Lung (tissue), 11 donors: ENCODE measurements at regions not wholly inside any gene's neighbourhood (a gene's known extent, or its start where the extent isn't known, plus 50 kb on each side); places are given as distances from the start of the nearest gene placed in this dataset.
"Not testable (repeated sequence)": the region's sequence is repeated elsewhere in the genome, so short reads cannot be mapped to it uniquely, and the experiment has no call there.

Experiments
- ATAC-seq: fragments of 200-7000 bp; cut with Tn5 transposase; one replicate; pipeline ENCODE4 v1.9.1; 2020; ENCODE audit warnings: moderate number of reproducible peaks; ENCODE audit not compliant: insufficient read depth, low FRiP score
- DNase-seq, 3 donors: peaks; one replicate each; pipeline ENCODE4 v3.0.0-alpha.2; 2013 to 2017
- H3K27ac ChIP-seq, 2 donors: one replicate each; pipeline ENCODE4 v1.5.1; 2013; ENCODE audit warnings: mild to moderate bottlenecking in 2 of 2, moderate library complexity in 2 of 2, control low read depth in 1 of 2, inconsistent platforms in 1 of 2, low read depth in 1 of 2, low read length in 1 of 2
- H3K27me3 ChIP-seq, 3 donors: one replicate each; pipeline ENCODE4 v1.5.1; 2013; ENCODE audit warnings: low read length in 2 of 3; ENCODE audit not compliant: control insufficient read depth in 3 of 3, insufficient read depth in 3 of 3
- H3K36me3 ChIP-seq, 4 donors: one replicate each; pipeline ENCODE4 v1.5.1; 2013; ENCODE audit warnings: low read length in 4 of 4, mild to moderate bottlenecking in 1 of 4, moderate library complexity in 1 of 4; ENCODE audit not compliant: control insufficient read depth in 4 of 4, insufficient read depth in 4 of 4
- H3K4me1 ChIP-seq, 5 donors: one replicate each; pipeline ENCODE4 v1.5.1; 2013; ENCODE audit warnings: low read length in 5 of 5, mild to moderate bottlenecking in 2 of 5, moderate library complexity in 1 of 5; ENCODE audit not compliant: control insufficient read depth in 5 of 5, insufficient read depth in 5 of 5
- H3K4me3 ChIP-seq: one replicate; pipeline ENCODE4 v1.5.1; 2013; ENCODE audit warnings: mild to moderate bottlenecking, control low read depth, moderate library complexity
- H3K9ac ChIP-seq, 2 donors: one replicate each; pipeline ENCODE4 v1.5.1; 2013; ENCODE audit warnings: low read length in 2 of 2, control low read depth in 1 of 2; ENCODE audit not compliant: insufficient read depth in 1 of 2
- H3K9me3 ChIP-seq, 4 donors: one replicate each; pipeline ENCODE4 v1.5.1; 2013; ENCODE audit warnings: low read length in 3 of 4, mild to moderate bottlenecking in 1 of 4, moderate library complexity in 1 of 4; ENCODE audit not compliant: control insufficient read depth in 4 of 4, insufficient read depth in 3 of 4
- WGBS, 2 donors: extraction: QIAGEN DNeasy Blood & Tissue Kit; methylation state at CpG; one replicate each; pipeline ENCODE4 v1.1.7; 2013; 5-methylcytosine and 5-hydroxymethylcytosine counted together
- TF ChIP-seq, protein P1 (sequence below): IDR thresholded peaks from 2 replicates; pipeline ENCODE4 v1.5.1; 2012; ENCODE audit warnings: mild to moderate bottlenecking; ENCODE audit errors: control extremely low read depth, extremely low read depth
- donor health status: control.
- donor health status: control.
- donor health status: Bipolar disorder and iron deficiency.
- donor health status: healthy.
- donor health status: DM: yes; HTN: yes; CAD: no.

DNA sequence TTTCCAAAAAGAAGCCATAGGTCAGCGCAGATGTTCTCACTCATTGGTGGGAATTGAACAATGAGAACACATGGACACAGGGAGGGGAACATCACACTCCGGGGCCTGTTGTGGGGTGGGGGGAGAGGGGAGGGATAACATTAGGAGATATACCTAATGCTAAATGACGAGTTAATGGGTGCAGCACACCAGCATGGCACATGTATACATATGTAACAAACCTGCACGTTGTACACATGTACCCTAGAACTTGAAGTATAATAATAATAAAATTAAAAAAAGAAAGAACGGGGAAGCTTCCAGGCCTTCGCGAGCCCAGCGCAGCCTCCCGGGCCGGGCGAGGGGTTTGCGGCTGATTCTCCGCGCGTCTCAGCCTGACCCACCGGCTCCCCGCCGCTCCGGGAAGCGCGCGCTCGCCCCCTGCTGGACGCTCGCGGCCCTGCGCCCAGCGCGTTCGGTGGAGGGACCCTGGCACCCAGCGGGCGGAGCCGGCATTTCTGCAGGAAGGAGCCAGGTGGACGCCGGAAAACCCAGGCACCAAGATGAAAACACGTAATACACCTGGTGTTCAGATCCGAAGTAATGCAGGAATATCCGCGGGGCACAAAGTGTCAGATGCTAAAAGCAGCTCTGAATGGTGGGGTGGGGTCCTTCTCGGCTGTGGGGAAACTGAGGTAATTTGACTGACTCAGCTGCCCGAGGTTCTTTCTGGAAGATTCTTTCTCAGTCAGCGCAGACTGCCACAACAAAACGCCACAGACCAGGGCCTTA, 67.1 kb upstream of the PPP1R26 start:
- not testable (repeated sequence) for H3K4me3 ChIP-seq, H3K9me3 ChIP-seq, H3K9ac ChIP-seq, H3K27ac ChIP-seq, H3K27me3 ChIP-seq, H3K36me3 ChIP-seq
- ATAC-seq, result peak; percentile 91
- WGBS, 2 donors, result 10 to 11% methylated on average over 43 of the region's 43 CpGs
- TF ChIP-seq, protein P1, sequence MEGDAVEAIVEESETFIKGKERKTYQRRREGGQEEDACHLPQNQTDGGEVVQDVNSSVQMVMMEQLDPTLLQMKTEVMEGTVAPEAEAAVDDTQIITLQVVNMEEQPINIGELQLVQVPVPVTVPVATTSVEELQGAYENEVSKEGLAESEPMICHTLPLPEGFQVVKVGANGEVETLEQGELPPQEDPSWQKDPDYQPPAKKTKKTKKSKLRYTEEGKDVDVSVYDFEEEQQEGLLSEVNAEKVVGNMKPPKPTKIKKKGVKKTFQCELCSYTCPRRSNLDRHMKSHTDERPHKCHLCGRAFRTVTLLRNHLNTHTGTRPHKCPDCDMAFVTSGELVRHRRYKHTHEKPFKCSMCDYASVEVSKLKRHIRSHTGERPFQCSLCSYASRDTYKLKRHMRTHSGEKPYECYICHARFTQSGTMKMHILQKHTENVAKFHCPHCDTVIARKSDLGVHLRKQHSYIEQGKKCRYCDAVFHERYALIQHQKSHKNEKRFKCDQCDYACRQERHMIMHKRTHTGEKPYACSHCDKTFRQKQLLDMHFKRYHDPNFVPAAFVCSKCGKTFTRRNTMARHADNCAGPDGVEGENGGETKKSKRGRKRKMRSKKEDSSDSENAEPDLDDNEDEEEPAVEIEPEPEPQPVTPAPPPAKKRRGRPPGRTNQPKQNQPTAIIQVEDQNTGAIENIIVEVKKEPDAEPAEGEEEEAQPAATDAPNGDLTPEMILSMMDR, result peak; percentile 97
- DNase-seq, result peak; percentile 73 to 84 (median 76)
- peaks cover 0 to 21% (median 10%) of the 10 kb centered on the region in 5 donors for H3K4me1 ChIP-seq

DNA sequence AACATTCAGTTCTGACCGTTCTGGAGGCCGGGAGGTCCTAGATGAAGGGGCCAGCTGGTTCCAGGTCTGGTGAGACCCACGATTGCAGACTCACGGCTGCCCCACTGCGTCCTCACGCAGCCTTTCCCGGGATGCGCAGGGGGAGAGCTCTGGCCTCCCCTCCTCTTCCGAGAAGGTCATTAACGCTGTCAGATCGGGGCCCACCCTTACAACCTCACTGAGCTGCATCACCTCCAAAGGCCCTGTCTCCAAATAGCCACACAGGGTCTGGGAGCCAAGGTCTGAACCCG, 66.6 kb upstream of the PPP1R26 start:
- H3K9ac ChIP-seq, result no peak overlapping the region
- peaks cover 0 to under 1% (median 0%) of the 10 kb centered on the region in 4 donors for H3K9me3 ChIP-seq
- no peaks in the 10 kb centered on the region for H3K36me3 ChIP-seq
- H3K27ac ChIP-seq, result no peak overlapping the region
- ATAC-seq (no peak), DNase-seq (no peak)
- peaks cover 0 to 4% (median 0%) of the 10 kb centered on the region in 3 donors for H3K27me3 ChIP-seq
- WGBS, 2 donors, result 77 to 81% methylated on average over 12 of the region's 12 CpGs
- TF ChIP-seq, protein P1, result no peak
- H3K4me3 ChIP-seq, result no peak overlapping the region
- H3K4me1 ChIP-seq, result peaks cover 0 to 24% (median 10%) of the 10 kb centered on the region in 5 donors

DNA sequence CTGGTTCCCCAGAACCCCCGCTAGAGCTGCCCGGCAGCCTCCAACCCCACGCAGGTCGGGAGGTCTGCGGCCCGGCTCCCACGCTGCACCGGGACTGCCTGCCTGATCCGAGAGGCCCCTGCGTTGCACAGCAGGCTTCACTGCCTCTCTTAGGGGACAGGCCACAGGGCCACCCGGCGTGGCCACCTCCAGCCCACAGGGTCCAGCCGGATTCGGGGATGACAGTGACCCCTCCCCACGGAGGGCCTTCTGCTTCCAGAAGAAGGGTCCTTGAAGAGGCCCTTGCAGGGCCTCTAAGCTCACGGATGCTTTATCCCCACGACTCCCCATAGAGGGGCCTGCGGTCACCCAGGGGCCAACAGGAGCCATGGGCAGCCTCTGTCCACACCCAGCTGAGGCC, 66.1 kb upstream of the PPP1R26 start:
- peaks cover 0 to 4% (median 0%) of the 10 kb centered on the region in 3 donors for H3K27me3 ChIP-seq
- peaks cover 0 to 24% (median 10%) of the 10 kb centered on the region in 5 donors for H3K4me1 ChIP-seq
- WGBS, 2 donors, result 90 to 91% methylated on average over 18 of the region's 18 CpGs
- no peak overlapping the region for H3K4me3 ChIP-seq
- no peak overlapping the region for H3K9ac ChIP-seq
- H3K27ac ChIP-seq, result no peak overlapping the region
- TF ChIP-seq, protein P1, result no peak
- no peaks in the 10 kb centered on the region for H3K9me3 ChIP-seq
- H3K36me3 ChIP-seq, result no peaks in the 10 kb centered on the region
- ATAC-seq (no peak), DNase-seq (no peak)
